ENCODE measurements at regions not wholly inside any gene's neighbourhood (a gene's known extent, or its start where the extent isn't known, plus 50 kb on each side); places are given as distances from the start of the nearest gene placed in this dataset.

DNA sequence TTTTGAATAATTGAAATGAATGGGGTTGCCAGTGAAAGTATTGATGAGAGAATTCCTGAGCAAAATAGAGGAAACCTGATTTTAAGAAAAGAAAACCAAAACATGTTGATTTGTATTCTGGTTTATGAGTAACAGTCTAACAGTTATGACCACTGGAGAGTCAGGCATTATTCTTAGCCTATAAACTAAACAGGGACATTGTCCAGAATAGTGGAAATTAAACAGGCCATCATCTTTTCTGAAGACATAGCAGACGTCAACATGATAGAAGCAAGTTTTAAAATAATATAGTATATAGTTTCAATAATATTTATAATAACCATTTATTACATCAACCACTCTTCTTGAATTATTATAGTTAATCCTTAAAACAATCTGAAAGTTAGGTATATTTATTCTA is 178.3 kb upstream of the MPDZ start:
- TF ChIP-seq, protein P1, sequence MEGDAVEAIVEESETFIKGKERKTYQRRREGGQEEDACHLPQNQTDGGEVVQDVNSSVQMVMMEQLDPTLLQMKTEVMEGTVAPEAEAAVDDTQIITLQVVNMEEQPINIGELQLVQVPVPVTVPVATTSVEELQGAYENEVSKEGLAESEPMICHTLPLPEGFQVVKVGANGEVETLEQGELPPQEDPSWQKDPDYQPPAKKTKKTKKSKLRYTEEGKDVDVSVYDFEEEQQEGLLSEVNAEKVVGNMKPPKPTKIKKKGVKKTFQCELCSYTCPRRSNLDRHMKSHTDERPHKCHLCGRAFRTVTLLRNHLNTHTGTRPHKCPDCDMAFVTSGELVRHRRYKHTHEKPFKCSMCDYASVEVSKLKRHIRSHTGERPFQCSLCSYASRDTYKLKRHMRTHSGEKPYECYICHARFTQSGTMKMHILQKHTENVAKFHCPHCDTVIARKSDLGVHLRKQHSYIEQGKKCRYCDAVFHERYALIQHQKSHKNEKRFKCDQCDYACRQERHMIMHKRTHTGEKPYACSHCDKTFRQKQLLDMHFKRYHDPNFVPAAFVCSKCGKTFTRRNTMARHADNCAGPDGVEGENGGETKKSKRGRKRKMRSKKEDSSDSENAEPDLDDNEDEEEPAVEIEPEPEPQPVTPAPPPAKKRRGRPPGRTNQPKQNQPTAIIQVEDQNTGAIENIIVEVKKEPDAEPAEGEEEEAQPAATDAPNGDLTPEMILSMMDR (IDR thresholded peaks at IDR 0.05) = no peak
- TF ChIP-seq POLR2AphosphoS5 (IDR thresholded peaks at IDR 0.05) (no peak), POLR2A (IDR thresholded peaks at IDR 0.05) (no peak)
